NB4 (cell line): ENCODE measurements at regions not wholly inside any gene's neighbourhood (a gene's known extent, or its start where the extent isn't known, plus 50 kb on each side); places are given as distances from the start of the nearest gene placed in this dataset.

Experiments used
- CTCF ChIP-seq: IDR thresholded peaks from one replicate; pipeline ENCODE4 v1.5.1; 2012; ENCODE audit warnings: low read depth, low read length
- MAX ChIP-seq: IDR thresholded peaks from 2 replicates; pipeline ENCODE4 v1.6.1; 2011; ENCODE audit warnings: low read depth, low read length
- POLR2A ChIP-seq: IDR thresholded peaks from 2 replicates; pipeline ENCODE4 v1.6.1; 2011; ENCODE audit warnings: mild to moderate bottlenecking; ENCODE audit not compliant: insufficient read length; ENCODE audit errors: extremely low read depth

- TF ChIP-seq POLR2A (no peak), CTCF (no peak), MAX (no peak)
These were observed 225.3 kb upstream of the COX10 start for GRCh38 chr17:13843862-13844635.
